SU-DHL-6 (cell line): ENCODE measurements at regions not wholly inside any gene's neighbourhood (a gene's known extent, or its start where the extent isn't known, plus 50 kb on each side); places are given as distances from the start of the nearest gene placed in this dataset.

Source experiments
- EZH2phosphoT487 ChIP-seq: fragments of 200-600 bp; sonication (generic), shearing (Covaris generic); conservative IDR thresholded peaks from 2 replicates; pipeline ENCODE4 v1.6.1; 2018; ENCODE audit warnings: mild to moderate bottlenecking, antibody characterized with exemption, low read length, moderate library complexity, mixed read lengths
- TF ChIP-seq, protein P1 (sequence below): fragments of 200-600 bp; sonication (generic); IDR thresholded peaks from one replicate; pipeline ENCODE4 v1.5.1; 2017; ENCODE audit warnings: antibody characterized with exemption, mild to moderate bottlenecking, low read length, moderate library complexity; ENCODE audit not compliant: insufficient read depth, poor library complexity, severe bottlenecking

DNA sequence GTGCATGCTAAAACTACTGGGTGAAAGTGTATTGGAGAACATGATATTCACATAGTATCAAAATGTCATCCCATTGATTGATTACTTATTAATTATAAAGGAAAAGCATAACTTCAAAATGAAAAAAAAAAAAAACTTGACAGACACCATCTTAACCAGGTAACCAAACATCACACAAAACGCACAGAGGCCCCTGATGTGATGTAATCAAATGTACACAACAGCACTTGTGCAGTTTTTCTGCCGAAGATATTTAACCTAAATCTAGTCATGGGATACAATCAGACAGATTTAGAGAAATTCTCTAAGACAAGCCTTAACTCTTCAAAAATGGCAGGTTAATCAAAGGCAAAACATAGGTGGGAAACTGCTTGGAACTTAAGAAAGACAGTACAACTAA is 102.0 kb upstream of the TENT5A start:
- TF ChIP-seq, protein P1, sequence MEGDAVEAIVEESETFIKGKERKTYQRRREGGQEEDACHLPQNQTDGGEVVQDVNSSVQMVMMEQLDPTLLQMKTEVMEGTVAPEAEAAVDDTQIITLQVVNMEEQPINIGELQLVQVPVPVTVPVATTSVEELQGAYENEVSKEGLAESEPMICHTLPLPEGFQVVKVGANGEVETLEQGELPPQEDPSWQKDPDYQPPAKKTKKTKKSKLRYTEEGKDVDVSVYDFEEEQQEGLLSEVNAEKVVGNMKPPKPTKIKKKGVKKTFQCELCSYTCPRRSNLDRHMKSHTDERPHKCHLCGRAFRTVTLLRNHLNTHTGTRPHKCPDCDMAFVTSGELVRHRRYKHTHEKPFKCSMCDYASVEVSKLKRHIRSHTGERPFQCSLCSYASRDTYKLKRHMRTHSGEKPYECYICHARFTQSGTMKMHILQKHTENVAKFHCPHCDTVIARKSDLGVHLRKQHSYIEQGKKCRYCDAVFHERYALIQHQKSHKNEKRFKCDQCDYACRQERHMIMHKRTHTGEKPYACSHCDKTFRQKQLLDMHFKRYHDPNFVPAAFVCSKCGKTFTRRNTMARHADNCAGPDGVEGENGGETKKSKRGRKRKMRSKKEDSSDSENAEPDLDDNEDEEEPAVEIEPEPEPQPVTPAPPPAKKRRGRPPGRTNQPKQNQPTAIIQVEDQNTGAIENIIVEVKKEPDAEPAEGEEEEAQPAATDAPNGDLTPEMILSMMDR = no peak
- TF ChIP-seq EZH2phosphoT487 = no peak
